ENCODE measurements at regions not wholly inside any gene's neighbourhood (a gene's known extent, or its start where the extent isn't known, plus 50 kb on each side); places are given as distances from the start of the nearest gene placed in this dataset.

DNA sequence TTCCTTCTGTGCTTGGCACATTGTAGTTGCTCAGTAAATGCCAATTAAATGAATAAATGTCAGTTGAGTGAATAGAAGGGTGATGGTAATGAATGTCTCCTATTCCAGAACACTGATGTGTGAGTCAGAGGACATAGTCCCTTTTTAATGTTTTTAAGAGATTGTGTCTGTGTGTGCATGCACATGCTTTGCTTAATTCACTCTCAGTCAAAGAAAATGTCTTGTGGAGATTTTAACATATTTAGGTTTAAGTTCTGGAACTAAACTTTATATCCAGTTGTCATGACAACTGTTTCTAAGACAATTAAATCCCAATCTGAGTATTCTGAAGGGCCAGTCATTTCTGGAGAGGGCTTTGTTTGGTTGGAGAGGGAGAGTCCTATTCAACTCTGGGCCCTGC, 255.3 kb upstream of the CDH11 start:
- RAD21 ChIA-PET (ENCODE audit: low non-redundant PET in 1 of 2, low total read pairs in 2 of 2, uncharacterized antibody in 2 of 2, unreplicated experiment in 2 of 2): no interaction called here
- ATAC-seq: no peak
- TF ChIP-seq TCF7L2 (IDR thresholded peaks at IDR 0.05; ENCODE audit: borderline replicate concordance, extremely low read depth, insufficient read depth, insufficient read length) (no peak), FOSL1 (IDR thresholded peaks at IDR 0.05; ENCODE audit: low read depth) (no peak), ZNF274 (IDR thresholded peaks at IDR 0.05; ENCODE audit: low read depth, low read length) (no peak), POLR2AphosphoS5 (IDR thresholded peaks at IDR 0.05; ENCODE audit: low read depth, low read length) (no peak), SP1 (IDR thresholded peaks at IDR 0.05; ENCODE audit: low read depth) (no peak), POLR2A (IDR thresholded peaks at IDR 0.05; ENCODE audit: borderline replicate concordance, extremely low read depth, insufficient read depth, insufficient read length) (no peak), CEBPB (IDR thresholded peaks at IDR 0.05; ENCODE audit: low read depth) (no peak), JUND (IDR thresholded peaks at IDR 0.05) (no peak), EZH2 (IDR thresholded peaks at IDR 0.05) (no peak), CBX3 (IDR thresholded peaks at IDR 0.05; ENCODE audit: low read depth) (no peak), ELF1 (IDR thresholded peaks at IDR 0.05; ENCODE audit: borderline replicate concordance, low read depth) (no peak)
- TF ChIP-seq, protein P1, sequence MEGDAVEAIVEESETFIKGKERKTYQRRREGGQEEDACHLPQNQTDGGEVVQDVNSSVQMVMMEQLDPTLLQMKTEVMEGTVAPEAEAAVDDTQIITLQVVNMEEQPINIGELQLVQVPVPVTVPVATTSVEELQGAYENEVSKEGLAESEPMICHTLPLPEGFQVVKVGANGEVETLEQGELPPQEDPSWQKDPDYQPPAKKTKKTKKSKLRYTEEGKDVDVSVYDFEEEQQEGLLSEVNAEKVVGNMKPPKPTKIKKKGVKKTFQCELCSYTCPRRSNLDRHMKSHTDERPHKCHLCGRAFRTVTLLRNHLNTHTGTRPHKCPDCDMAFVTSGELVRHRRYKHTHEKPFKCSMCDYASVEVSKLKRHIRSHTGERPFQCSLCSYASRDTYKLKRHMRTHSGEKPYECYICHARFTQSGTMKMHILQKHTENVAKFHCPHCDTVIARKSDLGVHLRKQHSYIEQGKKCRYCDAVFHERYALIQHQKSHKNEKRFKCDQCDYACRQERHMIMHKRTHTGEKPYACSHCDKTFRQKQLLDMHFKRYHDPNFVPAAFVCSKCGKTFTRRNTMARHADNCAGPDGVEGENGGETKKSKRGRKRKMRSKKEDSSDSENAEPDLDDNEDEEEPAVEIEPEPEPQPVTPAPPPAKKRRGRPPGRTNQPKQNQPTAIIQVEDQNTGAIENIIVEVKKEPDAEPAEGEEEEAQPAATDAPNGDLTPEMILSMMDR (IDR thresholded peaks at IDR 0.05 in 2 of 3, conservative IDR thresholded peaks at IDR 0.05 in 1 of 3; ENCODE audit: borderline replicate concordance in 1 of 3, insufficient read depth in 1 of 3, low read depth in 2 of 3, low read length in 2 of 3): no peak
- TF ChIP-seq, protein P2, sequence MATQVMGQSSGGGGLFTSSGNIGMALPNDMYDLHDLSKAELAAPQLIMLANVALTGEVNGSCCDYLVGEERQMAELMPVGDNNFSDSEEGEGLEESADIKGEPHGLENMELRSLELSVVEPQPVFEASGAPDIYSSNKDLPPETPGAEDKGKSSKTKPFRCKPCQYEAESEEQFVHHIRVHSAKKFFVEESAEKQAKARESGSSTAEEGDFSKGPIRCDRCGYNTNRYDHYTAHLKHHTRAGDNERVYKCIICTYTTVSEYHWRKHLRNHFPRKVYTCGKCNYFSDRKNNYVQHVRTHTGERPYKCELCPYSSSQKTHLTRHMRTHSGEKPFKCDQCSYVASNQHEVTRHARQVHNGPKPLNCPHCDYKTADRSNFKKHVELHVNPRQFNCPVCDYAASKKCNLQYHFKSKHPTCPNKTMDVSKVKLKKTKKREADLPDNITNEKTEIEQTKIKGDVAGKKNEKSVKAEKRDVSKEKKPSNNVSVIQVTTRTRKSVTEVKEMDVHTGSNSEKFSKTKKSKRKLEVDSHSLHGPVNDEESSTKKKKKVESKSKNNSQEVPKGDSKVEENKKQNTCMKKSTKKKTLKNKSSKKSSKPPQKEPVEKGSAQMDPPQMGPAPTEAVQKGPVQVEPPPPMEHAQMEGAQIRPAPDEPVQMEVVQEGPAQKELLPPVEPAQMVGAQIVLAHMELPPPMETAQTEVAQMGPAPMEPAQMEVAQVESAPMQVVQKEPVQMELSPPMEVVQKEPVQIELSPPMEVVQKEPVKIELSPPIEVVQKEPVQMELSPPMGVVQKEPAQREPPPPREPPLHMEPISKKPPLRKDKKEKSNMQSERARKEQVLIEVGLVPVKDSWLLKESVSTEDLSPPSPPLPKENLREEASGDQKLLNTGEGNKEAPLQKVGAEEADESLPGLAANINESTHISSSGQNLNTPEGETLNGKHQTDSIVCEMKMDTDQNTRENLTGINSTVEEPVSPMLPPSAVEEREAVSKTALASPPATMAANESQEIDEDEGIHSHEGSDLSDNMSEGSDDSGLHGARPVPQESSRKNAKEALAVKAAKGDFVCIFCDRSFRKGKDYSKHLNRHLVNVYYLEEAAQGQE (IDR thresholded peaks at IDR 0.05; ENCODE audit: low read depth): no peak
- TF ChIP-seq, protein P3, sequence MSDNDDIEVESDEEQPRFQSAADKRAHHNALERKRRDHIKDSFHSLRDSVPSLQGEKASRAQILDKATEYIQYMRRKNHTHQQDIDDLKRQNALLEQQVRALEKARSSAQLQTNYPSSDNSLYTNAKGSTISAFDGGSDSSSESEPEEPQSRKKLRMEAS (IDR thresholded peaks at IDR 0.05): no peak
- TF ChIP-seq, protein P4, sequence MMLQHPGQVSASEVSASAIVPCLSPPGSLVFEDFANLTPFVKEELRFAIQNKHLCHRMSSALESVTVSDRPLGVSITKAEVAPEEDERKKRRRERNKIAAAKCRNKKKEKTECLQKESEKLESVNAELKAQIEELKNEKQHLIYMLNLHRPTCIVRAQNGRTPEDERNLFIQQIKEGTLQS (IDR thresholded peaks at IDR 0.05): no peak

More for the DNA sequence above, 255.3 kb upstream of the CDH11 start:
- H3K9ac ChIP-seq (ENCODE audit: low read length): no peak overlapping the region
- H3K4me3 ChIP-seq (replicated peaks in 1 of 2; ENCODE audit: low read depth in 1 of 2, low read length in 2 of 2): no peak overlapping the region
- H3K27me3 ChIP-seq (ENCODE audit: insufficient read depth, low read length): no peaks in the 10 kb centered on the region
- peaks cover 6 to 20% of the 10 kb centered on the region in 2 experiments; a peak in 2 of 4 replicates for H3K9me3 ChIP-seq (ENCODE audit: control insufficient read depth in 1 of 2, insufficient read depth in 1 of 2, low read depth in 1 of 2, low read length in 2 of 2)
- H3K36me3 ChIP-seq (ENCODE audit: control insufficient read depth in 1 of 2, insufficient read depth in 2 of 2, low read length in 2 of 2): no peaks in the 10 kb centered on the region
- no peak overlapping the region for H3K27ac ChIP-seq (ENCODE audit: low read depth, low read length)
- no peaks in the 10 kb centered on the region for H3K79me2 ChIP-seq (ENCODE audit: insufficient read depth, low read length)
- DNase-seq (ENCODE audit: low read depth, low spot score): no peak
- no peaks in the 10 kb centered on the region for H3K4me1 ChIP-seq (ENCODE audit: control insufficient read depth in 1 of 2, insufficient read depth in 2 of 2, low read length in 2 of 2)
- ChIA-PET CTCF (no interaction called here), POLR2A (no interaction called here)
- BruUV-seq (replicated peaks): no TSS peak
- no peak overlapping the region for H3K4me2 ChIP-seq (ENCODE audit: low read length)
- H2AFZ ChIP-seq (ENCODE audit: low read depth, low read length, poor library complexity, severe bottlenecking): no peak overlapping the region
- intact Hi-C loops (cut with micrococcal nuclease): no loop called here
- H3K9me2 ChIP-seq (ENCODE audit: insufficient read depth): no peaks in the 10 kb centered on the region
- no peaks in the 10 kb centered on the region for H4K20me1 ChIP-seq (ENCODE audit: insufficient read depth)
